Activated CD4-positive, alpha-beta T cell treated with anti-CD3 and anti-CD28 coated beads, Interleukin-2, amount 10 ng/mL, durations not matched to agents 24 days and 14 days (primary cell): ENCODE measurements at regions not wholly inside any gene's neighbourhood (a gene's known extent, or its start where the extent isn't known, plus 50 kb on each side); places are given as distances from the start of the nearest gene placed in this dataset.

ENCODE experiments used
- DNase-seq: peaks from one replicate; pipeline ENCODE4 v3.0.0; 2022
- H3K27ac Mint-ChIP-seq: one replicate; pipeline ENCODE4 v1.8.0; 2022; ENCODE audit warnings: mild to moderate bottlenecking, mixed read lengths
- H3K27me3 Mint-ChIP-seq: one replicate; pipeline ENCODE4 v1.8.0; 2022; ENCODE audit warnings: mixed read lengths
- H3K36me3 Mint-ChIP-seq: one replicate; pipeline ENCODE4 v1.8.0; 2022; ENCODE audit warnings: low read depth, mild to moderate bottlenecking, mixed read lengths
- H3K4me1 Mint-ChIP-seq: one replicate; pipeline ENCODE4 v1.8.0; 2021; ENCODE audit warnings: mixed read lengths
- H3K4me3 Mint-ChIP-seq: one replicate; pipeline ENCODE4 v1.8.0; 2022; ENCODE audit warnings: mild to moderate bottlenecking, moderate library complexity, mixed read lengths
- H3K9me3 Mint-ChIP-seq: one replicate; pipeline ENCODE4 v1.8.0; 2021; ENCODE audit warnings: mixed read lengths
- intact Hi-C: fragments of 100-400 bp; cut with micrococcal nuclease; formaldehyde crosslinking; loops from one replicate; pipeline ENCODE4 v1.15.1; 2023

GRCh38 chr2:239499726-239500573, 99.1 kb upstream of the HDAC4 start:
- Mint-ChIP-seq H3K36me3 (no peaks in the 10 kb centered on the region), H3K4me1 (no peaks in the 10 kb centered on the region), H3K27me3 (peaks cover 5% of the 10 kb centered on the region), H3K4me3 (no peak overlapping the region), H3K9me3 (no peaks in the 10 kb centered on the region), H3K27ac (no peak overlapping the region)
- intact Hi-C loops = no loop called here
- no peak for DNase-seq

DNA sequence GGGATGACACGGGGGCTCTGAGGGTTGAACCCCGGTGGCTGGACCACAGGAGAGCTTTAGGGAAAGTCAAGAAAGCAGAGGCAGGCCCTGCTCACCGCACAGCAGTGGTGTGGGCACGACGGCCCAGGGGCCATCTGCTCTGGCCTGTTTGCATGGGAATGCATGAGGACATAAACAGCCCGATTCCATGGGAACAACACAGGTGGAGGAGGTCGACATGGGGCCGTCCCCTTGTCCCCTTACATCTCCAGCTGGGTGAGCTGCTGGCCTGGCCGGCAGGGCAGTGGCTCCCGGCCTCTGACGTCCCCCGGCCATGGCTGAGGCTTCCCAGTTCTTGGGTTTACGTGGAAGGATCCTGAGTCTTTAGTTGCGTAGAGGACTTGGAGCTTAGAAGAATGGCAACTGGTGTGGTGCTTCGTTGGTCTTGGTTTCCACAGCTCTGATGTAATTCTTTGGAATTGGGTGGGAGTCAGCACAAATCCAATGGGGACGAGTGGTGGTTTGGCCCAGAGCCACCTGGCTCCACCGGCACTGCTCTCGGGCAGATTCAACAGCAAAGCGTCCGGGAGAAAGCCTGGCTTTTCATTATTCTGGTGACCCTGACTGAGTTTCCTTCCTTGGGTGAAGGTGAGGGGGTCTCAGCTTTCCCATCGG, 98.3 kb upstream of the HDAC4 start:
- Mint-ChIP-seq H3K9me3 (no peaks in the 10 kb centered on the region), H3K36me3 (no peaks in the 10 kb centered on the region), H3K27ac (no peak overlapping the region), H3K4me3 (no peak overlapping the region), H3K27me3 (peaks cover 9% of the 10 kb centered on the region), H3K4me1 (no peaks in the 10 kb centered on the region)
- intact Hi-C loops = no loop called here
- DNase-seq = no peak

GRCh38 chr2:239498576-239498975, 97.8 kb upstream of the HDAC4 start:
- Mint-ChIP-seq H3K27me3 (peaks cover 9% of the 10 kb centered on the region), H3K36me3 (no peaks in the 10 kb centered on the region), H3K4me3 (no peak overlapping the region), H3K27ac (no peak overlapping the region), H3K9me3 (no peaks in the 10 kb centered on the region), H3K4me1 (no peaks in the 10 kb centered on the region)
- no peak for DNase-seq
- intact Hi-C loops = no loop called here

DNA sequence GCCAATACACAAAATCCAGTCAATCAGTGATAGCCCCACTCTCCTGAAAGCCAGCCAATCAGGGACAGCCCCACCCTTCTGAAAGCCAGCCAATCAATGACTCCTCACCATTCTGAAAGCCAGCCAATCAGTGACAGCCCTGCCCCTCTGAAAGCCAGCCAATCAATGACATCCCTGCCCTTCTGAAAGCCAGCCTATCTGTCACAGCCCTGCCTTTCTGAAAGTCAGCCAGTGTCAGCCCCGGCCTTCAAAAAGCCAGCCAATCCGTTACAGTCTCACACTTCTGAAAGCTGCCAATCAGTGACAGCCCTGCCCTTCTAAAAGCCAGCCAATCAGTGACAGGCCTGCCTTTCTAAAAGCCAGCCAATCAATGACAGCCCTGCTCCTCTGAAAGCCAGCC, 95.9 kb upstream of the HDAC4 start:
- H3K4me3 Mint-ChIP-seq = no peak overlapping the region
- intact Hi-C loops = no loop called here
- no peaks in the 10 kb centered on the region for H3K9me3 Mint-ChIP-seq
- no peak overlapping the region for H3K27ac Mint-ChIP-seq
- H3K27me3 Mint-ChIP-seq = peaks cover 12% of the 10 kb centered on the region
- no peaks in the 10 kb centered on the region for H3K4me1 Mint-ChIP-seq
- no peaks in the 10 kb centered on the region for H3K36me3 Mint-ChIP-seq
- no peak for DNase-seq

DNA sequence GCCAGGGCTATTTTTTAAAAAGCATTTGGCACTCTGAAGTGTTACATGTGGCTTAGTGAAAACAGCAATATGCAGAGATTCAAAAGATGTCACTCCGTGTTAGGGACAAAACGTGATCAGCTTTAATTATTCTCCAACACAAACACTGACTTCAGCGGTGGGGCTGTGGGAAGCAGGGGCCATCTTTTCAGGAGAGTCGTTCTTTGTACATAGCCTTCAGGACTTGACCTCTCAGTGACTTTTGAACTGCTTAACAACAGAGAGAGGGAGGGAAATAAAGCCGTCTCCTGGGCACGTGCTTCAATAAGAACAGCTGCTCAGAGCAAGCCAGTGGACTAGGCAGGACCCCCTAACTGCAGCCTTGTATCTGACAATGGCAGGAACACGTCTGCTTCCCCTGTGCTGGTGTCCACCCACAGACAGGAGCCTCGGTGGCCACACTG, 95.0 kb upstream of the HDAC4 start:
- H3K9me3 Mint-ChIP-seq = no peaks in the 10 kb centered on the region
- H3K27ac Mint-ChIP-seq = no peak overlapping the region
- DNase-seq = no peak
- H3K27me3 Mint-ChIP-seq = peaks cover 12% of the 10 kb centered on the region
- H3K36me3 Mint-ChIP-seq = no peaks in the 10 kb centered on the region
- intact Hi-C loops = no loop called here
- no peak overlapping the region for H3K4me3 Mint-ChIP-seq
- no peaks in the 10 kb centered on the region for H3K4me1 Mint-ChIP-seq

DNA sequence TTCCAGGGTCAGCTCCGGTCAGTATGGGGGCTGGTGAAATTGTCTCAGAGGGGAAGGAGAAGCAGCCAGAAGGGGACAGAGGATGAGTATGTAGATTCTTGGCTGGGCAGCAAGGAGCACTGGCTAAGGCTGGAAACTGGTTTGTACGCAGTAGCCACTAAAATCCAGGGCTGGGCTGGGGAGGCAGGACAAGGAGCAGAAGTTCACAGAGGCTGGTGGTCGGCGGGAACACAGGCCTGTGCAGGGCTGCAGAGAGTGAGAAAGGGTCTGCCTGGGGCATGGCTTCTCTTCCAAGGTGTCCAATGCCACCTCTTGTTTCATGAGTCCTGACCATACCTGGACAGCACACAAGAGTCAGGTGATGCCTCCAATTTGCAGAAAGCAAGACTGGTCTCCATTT, 94.4 kb upstream of the HDAC4 start:
- H3K27me3 Mint-ChIP-seq = peaks cover 14% of the 10 kb centered on the region
- no peak overlapping the region for H3K27ac Mint-ChIP-seq
- no peaks in the 10 kb centered on the region for H3K4me1 Mint-ChIP-seq
- DNase-seq = no peak
- no peaks in the 10 kb centered on the region for H3K9me3 Mint-ChIP-seq
- intact Hi-C loops = no loop called here
- H3K36me3 Mint-ChIP-seq = no peaks in the 10 kb centered on the region
- H3K4me3 Mint-ChIP-seq = no peak overlapping the region

GRCh38 chr2:239494578-239494977, 93.8 kb upstream of the HDAC4 start:
- Mint-ChIP-seq H3K4me3 (no peak overlapping the region), H3K4me1 (no peaks in the 10 kb centered on the region), H3K9me3 (no peaks in the 10 kb centered on the region), H3K27me3 (peaks cover 15% of the 10 kb centered on the region), H3K27ac (no peak overlapping the region), H3K36me3 (no peaks in the 10 kb centered on the region)
- intact Hi-C loops = no loop called here
- DNase-seq = no peak

DNA sequence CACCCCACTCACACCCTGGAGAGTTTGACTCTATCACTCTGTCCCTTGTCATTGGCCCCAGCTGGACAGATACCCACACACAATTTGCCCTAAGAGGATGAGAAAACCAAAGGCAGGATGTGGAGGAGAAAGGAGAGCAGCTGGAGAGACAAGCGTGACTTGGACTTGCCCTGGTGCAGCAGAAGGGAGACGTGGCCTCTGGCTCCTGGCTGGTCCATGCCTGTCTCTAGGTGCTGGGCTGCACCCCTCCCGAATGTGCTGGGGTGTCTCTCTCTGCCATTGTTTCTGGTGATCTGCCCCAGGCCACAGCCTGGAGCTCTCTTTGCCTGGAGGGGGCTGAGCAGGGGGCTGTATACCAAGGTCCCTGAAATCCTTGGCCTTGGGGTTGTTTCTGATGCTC, 88.7 kb upstream of the HDAC4 start:
- H3K4me1 Mint-ChIP-seq = no peaks in the 10 kb centered on the region
- peaks cover 7% of the 10 kb centered on the region for H3K27me3 Mint-ChIP-seq
- no peak overlapping the region for H3K27ac Mint-ChIP-seq
- DNase-seq = no peak
- intact Hi-C loops = no loop called here
- no peak overlapping the region for H3K4me3 Mint-ChIP-seq
- no peaks in the 10 kb centered on the region for H3K9me3 Mint-ChIP-seq
- H3K36me3 Mint-ChIP-seq = no peaks in the 10 kb centered on the region

- H3K27ac Mint-ChIP-seq = no peak overlapping the region
- H3K27me3 Mint-ChIP-seq = peaks cover 6% of the 10 kb centered on the region
- H3K4me1 Mint-ChIP-seq = no peaks in the 10 kb centered on the region
- intact Hi-C loops = no loop called here
- no peaks in the 10 kb centered on the region for H3K36me3 Mint-ChIP-seq
- no peaks in the 10 kb centered on the region for H3K9me3 Mint-ChIP-seq
- DNase-seq = no peak
- H3K4me3 Mint-ChIP-seq = no peak overlapping the region
These were observed 87.3 kb upstream of the HDAC4 start for GRCh38 chr2:239488125-239488524.

DNA sequence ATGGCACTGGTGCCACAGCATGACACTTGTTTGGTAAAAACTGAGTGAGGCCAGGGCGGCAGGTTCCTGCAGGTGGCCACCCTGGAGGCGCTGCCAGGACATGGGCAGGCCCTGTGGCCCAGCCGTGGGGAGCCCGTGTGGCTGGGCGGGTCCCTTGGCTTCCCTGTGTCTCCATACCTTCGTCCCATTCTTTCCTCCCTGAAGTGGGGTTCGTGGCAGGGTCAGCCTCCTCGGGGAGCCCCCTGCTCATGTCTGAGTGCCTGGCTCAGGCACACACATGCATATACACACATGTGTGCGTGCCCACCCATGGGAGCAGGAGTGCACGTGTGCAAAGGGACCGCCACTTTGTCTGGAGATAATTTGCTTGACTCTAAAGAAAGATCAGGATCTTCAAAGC, 86.5 kb upstream of the HDAC4 start:
- Mint-ChIP-seq H3K36me3 (no peaks in the 10 kb centered on the region), H3K4me1 (no peaks in the 10 kb centered on the region), H3K27ac (no peak overlapping the region), H3K4me3 (no peak overlapping the region), H3K27me3 (peaks cover 5% of the 10 kb centered on the region), H3K9me3 (no peaks in the 10 kb centered on the region)
- intact Hi-C loops = no loop called here
- DNase-seq = no peak

GRCh38 chr2:239485622-239486021, 84.8 kb upstream of the HDAC4 start:
- Mint-ChIP-seq H3K9me3 (no peaks in the 10 kb centered on the region), H3K4me3 (no peak overlapping the region), H3K27ac (no peak overlapping the region), H3K36me3 (no peaks in the 10 kb centered on the region), H3K27me3 (peaks cover 3% of the 10 kb centered on the region), H3K4me1 (no peaks in the 10 kb centered on the region)
- no peak for DNase-seq
- intact Hi-C loops = no loop called here

GRCh38 chr2:239484571-239485355, 83.9 kb upstream of the HDAC4 start:
- intact Hi-C loops = no loop called here
- Mint-ChIP-seq H3K9me3 (no peaks in the 10 kb centered on the region), H3K4me1 (no peaks in the 10 kb centered on the region), H3K36me3 (no peaks in the 10 kb centered on the region), H3K4me3 (no peak overlapping the region), H3K27ac (no peak overlapping the region), H3K27me3 (no peaks in the 10 kb centered on the region)
- no peak for DNase-seq

DNA sequence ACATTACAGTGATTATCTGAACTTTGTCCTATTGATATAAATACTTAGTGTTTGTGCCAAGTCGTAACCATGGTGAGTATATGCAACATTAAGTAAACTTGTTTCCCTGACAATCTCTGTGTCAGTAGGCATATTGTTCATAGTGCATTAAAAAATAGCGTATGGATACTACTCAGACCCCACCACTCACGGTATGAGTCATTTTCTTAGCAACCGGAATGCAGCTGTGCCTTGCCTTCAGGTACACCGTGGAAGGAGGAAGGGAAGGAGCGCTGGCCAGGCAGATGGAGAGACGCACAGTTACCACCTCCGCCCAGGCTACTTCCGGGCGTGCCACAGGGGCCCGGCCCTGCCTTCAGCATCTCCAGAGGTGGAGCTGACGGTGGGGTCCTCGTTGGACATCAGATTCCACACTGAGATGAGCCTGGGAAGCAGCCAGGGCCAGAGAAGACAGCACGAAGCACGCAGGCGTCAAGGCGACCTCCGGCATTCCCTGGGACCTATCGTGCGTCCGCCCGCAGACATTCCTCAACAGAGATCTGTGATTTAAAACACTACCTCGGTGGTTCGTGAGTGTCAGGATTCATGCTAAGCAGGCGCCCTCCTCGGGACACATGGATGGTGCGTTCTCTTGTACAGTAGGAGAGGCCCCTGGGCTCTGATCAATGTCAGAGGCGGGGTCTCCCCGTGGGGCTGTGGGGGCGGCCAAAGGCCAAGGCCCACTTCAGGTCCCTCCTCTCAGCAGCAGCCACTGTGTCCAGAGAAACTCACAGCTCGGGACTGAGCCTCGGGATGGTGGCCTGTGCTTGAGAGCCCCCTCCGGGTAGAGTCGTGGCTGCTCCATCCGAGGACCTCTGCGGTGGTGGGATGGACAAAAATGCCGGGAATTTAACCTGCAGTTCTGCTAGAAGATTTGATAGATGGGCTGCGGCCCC, 82.2 kb upstream of the HDAC4 start:
- no peaks in the 10 kb centered on the region for H3K27me3 Mint-ChIP-seq
- no peak for DNase-seq
- H3K36me3 Mint-ChIP-seq = no peaks in the 10 kb centered on the region
- no peaks in the 10 kb centered on the region for H3K4me1 Mint-ChIP-seq
- H3K9me3 Mint-ChIP-seq = no peaks in the 10 kb centered on the region
- H3K27ac Mint-ChIP-seq = no peak overlapping the region
- no peak overlapping the region for H3K4me3 Mint-ChIP-seq
- intact Hi-C loops = no loop called here
